Heart right ventricle (tissue), 16 donors: ENCODE measurements at regions not wholly inside any gene's neighbourhood (a gene's known extent, or its start where the extent isn't known, plus 50 kb on each side); places are given as distances from the start of the nearest gene placed in this dataset.

Source experiments
- ATAC-seq, 8 donors: fragments of 200-7000 bp; cut with Tn5 transposase; one replicate each; pipeline ENCODE4 v1.9.1; 2020; ENCODE audit warnings: mild to moderate bottlenecking in 8 of 8, moderate library complexity in 8 of 8, moderate number of reproducible peaks in 1 of 8
- DNase-seq, 2 donors: peaks; one replicate each; pipeline ENCODE4 v3.0.0-alpha.2; 2020
- H3K27ac ChIP-seq, 10 donors: fragments of 200-600 bp; sonication (generic) in 2 of 10; one replicate each; pipeline versions ENCODE4 v1.5.0 to v1.8.0; 2020 to 2022; ENCODE audit warnings: mild to moderate bottlenecking in 3 of 10
- H3K27me3 ChIP-seq, 7 donors: fragments of 200-600 bp; one replicate each; pipeline ENCODE4 v1.8.0; 2021 to 2022; ENCODE audit warnings: mild to moderate bottlenecking in 2 of 7
- H3K36me3 ChIP-seq, 9 donors: fragments of 200-600 bp; sonication (generic) in 1 of 9; one replicate each; pipeline versions ENCODE4 v1.5.0 to v1.8.0; 2020 to 2022; ENCODE audit warnings: mild to moderate bottlenecking in 2 of 9
- H3K4me1 ChIP-seq, 9 donors: fragments of 200-600 bp; sonication (generic) in 1 of 9; one replicate each; pipeline versions ENCODE4 v1.5.0 to v1.8.0; 2020 to 2022; ENCODE audit warnings: mild to moderate bottlenecking in 4 of 9
- H3K4me3 ChIP-seq, 10 donors: fragments of 200-600 bp; sonication (generic) in 2 of 10; one replicate each; pipeline versions ENCODE4 v1.5.0 to v1.8.0; 2020 to 2022; ENCODE audit warnings: mild to moderate bottlenecking in 7 of 10, moderate library complexity in 2 of 10
- H3K9me3 ChIP-seq, 11 donors: fragments of 200-600 bp in 10 of 11; sonication (generic) in 2 of 11; one replicate each; pipeline versions ENCODE4 v1.5.0 to v1.8.0; 2013 to 2022; ENCODE audit warnings: mild to moderate bottlenecking in 2 of 11, control low read depth in 1 of 11, moderate library complexity in 1 of 11
- WGBS, 2 donors: extraction: QIAGEN DNeasy Blood & Tissue Kit; methylation state at CpG; one replicate each; pipeline ENCODE4 v1.1.7; 2013; ENCODE audit warnings: inconsistent platforms in 1 of 2; 5-methylcytosine and 5-hydroxymethylcytosine counted together
- intact Hi-C, 10 donors: fragments of 100-400 bp; cut with DNase I; formaldehyde crosslinking; loops; one replicate each; pipeline versions ENCODE4 v1.11.1 to v1.14.2; 2022
- TF ChIP-seq, protein P1 (sequence below), 9 donors: fragments of 200-600 bp; sonication (generic) in 2 of 9; IDR thresholded peaks; one replicate each; pipeline versions ENCODE4 v1.5.0 to v1.8.0; 2021 to 2022; ENCODE audit warnings: antibody characterized with exemption in 9 of 9, mild to moderate bottlenecking in 5 of 9, moderate library complexity in 1 of 9
- donor health status: Arrhythmogenic right ventricular cardiomyopathy.
- donor health status: ischemic (EF 13 %, LVEDD 7.1; RV severe dilation, severe dysfunction).
- donor health status: healthy with polysubstance abuse.
- donor health status: DM: no; HTN: yes; CAD: no.
- donor health status: DM: no; HTN: no; CAD: no.
- donor health status: ischemic (EF 25% LVEDD 6.9; RV normal size, moderate dysfunction).
- donor health status: ischemic (EF 25% LVEDD 5.7; RV mildly dilated, moderate dysfunction).
- donor health status: healthy.
- donor health status: DM: yes; HTN: yes; CAD: no.
- donor health status: Ischemic cardiomyopathy.
- donor health status: ischemic (EF 35%, LVEDD 5.7; RV mildly dilated, moderate dysfunction).
- donor health status: nonischemic (EF 11% LVEDD 7.7; RV severe dilation, severe dysfunction).
- donor health status: DM: yes; HTN: yes; CAD: no.
- donor health status: PGD.
- donor health status: ischemic (EF 29% LVEDD 5.4; RV normal size, mild dysfunction).
- donor health status: nonischemic (EF 23%, LVEDD 6.1; RV moderate dilation, normal function).

DNA sequence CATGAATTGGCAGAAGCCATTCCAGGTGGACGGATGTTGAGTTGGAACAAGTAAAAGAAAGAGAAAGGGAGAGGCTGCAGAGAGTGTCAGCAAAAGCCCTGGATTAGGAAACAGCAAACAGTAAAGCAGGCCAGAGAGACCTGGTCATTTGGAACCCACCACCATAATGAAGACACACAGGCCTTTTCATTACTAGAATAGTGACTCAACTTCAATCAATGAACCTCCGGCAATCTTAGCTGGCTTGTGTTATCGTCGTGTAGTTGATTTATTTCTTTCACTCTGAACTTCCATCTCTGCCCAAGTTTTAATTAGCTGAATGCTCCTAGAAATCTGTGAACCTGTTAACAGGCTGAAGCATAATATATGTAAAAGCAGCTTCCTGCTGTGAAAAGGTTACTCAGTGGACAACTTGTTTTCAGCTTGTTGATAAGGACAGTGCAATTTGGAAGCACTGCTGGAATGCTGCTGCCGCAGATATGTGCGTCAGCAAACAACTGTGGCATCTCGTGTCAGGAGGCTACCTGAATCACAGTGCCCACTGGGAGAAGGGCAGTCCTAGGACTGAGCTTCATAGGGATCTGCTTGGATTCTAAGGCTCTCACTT, 68.8 kb downstream of the SPANXN4 start:
- TF ChIP-seq, protein P1, sequence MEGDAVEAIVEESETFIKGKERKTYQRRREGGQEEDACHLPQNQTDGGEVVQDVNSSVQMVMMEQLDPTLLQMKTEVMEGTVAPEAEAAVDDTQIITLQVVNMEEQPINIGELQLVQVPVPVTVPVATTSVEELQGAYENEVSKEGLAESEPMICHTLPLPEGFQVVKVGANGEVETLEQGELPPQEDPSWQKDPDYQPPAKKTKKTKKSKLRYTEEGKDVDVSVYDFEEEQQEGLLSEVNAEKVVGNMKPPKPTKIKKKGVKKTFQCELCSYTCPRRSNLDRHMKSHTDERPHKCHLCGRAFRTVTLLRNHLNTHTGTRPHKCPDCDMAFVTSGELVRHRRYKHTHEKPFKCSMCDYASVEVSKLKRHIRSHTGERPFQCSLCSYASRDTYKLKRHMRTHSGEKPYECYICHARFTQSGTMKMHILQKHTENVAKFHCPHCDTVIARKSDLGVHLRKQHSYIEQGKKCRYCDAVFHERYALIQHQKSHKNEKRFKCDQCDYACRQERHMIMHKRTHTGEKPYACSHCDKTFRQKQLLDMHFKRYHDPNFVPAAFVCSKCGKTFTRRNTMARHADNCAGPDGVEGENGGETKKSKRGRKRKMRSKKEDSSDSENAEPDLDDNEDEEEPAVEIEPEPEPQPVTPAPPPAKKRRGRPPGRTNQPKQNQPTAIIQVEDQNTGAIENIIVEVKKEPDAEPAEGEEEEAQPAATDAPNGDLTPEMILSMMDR (IDR thresholded peaks at IDR 0.05), result no peak
- no peak for DNase-seq
- ATAC-seq, result no peak
- Histone ChIP-seq H3K27me3 (no peaks in the 10 kb centered on the region), H3K36me3 (no peaks in the 10 kb centered on the region), H3K4me3 (no peak overlapping the region), H3K4me1 (no peaks in the 10 kb centered on the region), H3K27ac (no peak overlapping the region), H3K9me3 (no peaks in the 10 kb centered on the region)
- intact Hi-C loops, result no loop called here
- WGBS, 2 donors, result 32 to 33% methylated on average over 7 of the region's 7 CpGs
